BLaER1 treated with 17β-estradiol and CSF1 and Interleukin-3, amounts not matched to agents 10 nM and 100 nM (cell line): ENCODE measurements at regions not wholly inside any gene's neighbourhood (a gene's known extent, or its start where the extent isn't known, plus 50 kb on each side); places are given as distances from the start of the nearest gene placed in this dataset.

Source experiments
- H3K27ac ChIP-seq, 11 experiments: shearing (Covaris generic); formaldehyde crosslinking; 2 replicates each; pipeline ENCODE4 v1.8.1; 2022
- H3K27me3 ChIP-seq, 11 experiments: shearing (Covaris generic); formaldehyde crosslinking; 2 replicates each; pipeline ENCODE4 v1.8.1; 2022
- H3K36me3 ChIP-seq, 11 experiments: shearing (Covaris generic); formaldehyde crosslinking; 2 replicates each; pipeline ENCODE4 v1.8.1; 2022
- H3K4me1 ChIP-seq, 10 experiments: shearing (Covaris generic); formaldehyde crosslinking; 2 replicates each; pipeline ENCODE4 v1.8.1; 2022
- H3K4me2 ChIP-seq, 11 experiments: shearing (Covaris generic); formaldehyde crosslinking; 2 replicates each; pipeline ENCODE4 v1.8.1; 2022
- H3K4me3 ChIP-seq, 10 experiments: shearing (Covaris generic); formaldehyde crosslinking; 2 replicates each; pipeline ENCODE4 v1.8.1; 2022
- H3K9ac ChIP-seq, 11 experiments: shearing (Covaris generic); formaldehyde crosslinking; 2 replicates each; pipeline ENCODE4 v1.8.1; 2022
- H3K9me3 ChIP-seq, 11 experiments: shearing (Covaris generic); formaldehyde crosslinking; replicated peaks in 1 of 11; 2 replicates each; pipeline ENCODE4 v1.8.1; 2022
- H4K20me1 ChIP-seq, 11 experiments: shearing (Covaris generic); formaldehyde crosslinking; 2 replicates each; pipeline ENCODE4 v1.8.1; 2022
- Cebpa-rat ChIP-seq, 11 experiments: shearing (Covaris generic); IDR thresholded peaks; 2 replicates each; pipeline ENCODE4 v1.8.1; 2022

- TF ChIP-seq Cebpa-rat (IDR thresholded peaks at IDR 0.05) = no peak
- H3K27ac ChIP-seq = no peak overlapping the region
- H3K9ac ChIP-seq = no peak overlapping the region
- peaks cover 8 to 83% (median 29%) of the 10 kb centered on the region in 11 experiments; a peak in 16 of 22 replicates for H3K27me3 ChIP-seq
- peaks cover 0 to 41% (median 0%) of the 10 kb centered on the region in 11 experiments; a peak in 7 of 22 replicates for H4K20me1 ChIP-seq
- peaks cover 0 to 18% (median 10%) of the 10 kb centered on the region in 10 experiments; a peak in 11 of 20 replicates for H3K4me1 ChIP-seq
- H3K4me2 ChIP-seq = no peak overlapping the region
- H3K4me3 ChIP-seq = no peak overlapping the region
- H3K9me3 ChIP-seq = peaks cover 0 to 13% (median 0%) of the 10 kb centered on the region in 11 experiments; a peak in 2 of 22 replicates
- no peaks in the 10 kb centered on the region for H3K36me3 ChIP-seq
Observed at GRCh38 chr10:120960725-120961124, 109.6 kb downstream of the WDR11 start.

- peaks cover 0 to 8% (median 0%) of the 10 kb centered on the region in 11 experiments; a peak in 1 of 22 replicates for H3K9me3 ChIP-seq
- H3K4me2 ChIP-seq = no peak overlapping the region
- peaks cover 10 to 92% (median 42%) of the 10 kb centered on the region in 11 experiments; a peak in 19 of 22 replicates for H3K27me3 ChIP-seq
- no peak overlapping the region for H3K9ac ChIP-seq
- H3K4me3 ChIP-seq = no peak overlapping the region
- peaks cover 0 to 54% (median 0%) of the 10 kb centered on the region in 11 experiments; a peak in 7 of 22 replicates for H4K20me1 ChIP-seq
- TF ChIP-seq Cebpa-rat (IDR thresholded peaks at IDR 0.05) = no peak
- H3K27ac ChIP-seq = no peak overlapping the region
- peaks cover 0 to 18% (median 10%) of the 10 kb centered on the region in 10 experiments; a peak in 11 of 20 replicates for H3K4me1 ChIP-seq
- H3K36me3 ChIP-seq = no peaks in the 10 kb centered on the region
Observed at GRCh38 chr10:120961795-120962755, 110.9 kb downstream of the WDR11 start.

- peaks cover 0 to 7% (median under 1%) of the 10 kb centered on the region in 11 experiments; a peak in 4 of 22 replicates for H3K9me3 ChIP-seq
Observed at GRCh38 chr10:120962756-120963593, 111.8 kb downstream of the WDR11 start.

GRCh38 chr10:120963594-120964220 lies 112.5 kb downstream of the WDR11 start:
- Histone ChIP-seq H3K36me3 (no peaks in the 10 kb centered on the region), H4K20me1 (peaks cover 0 to 64% (median 0%) of the 10 kb centered on the region in 11 experiments; a peak in 7 of 22 replicates), H3K9me3 (peaks cover 0 to 14% (median 0%) of the 10 kb centered on the region in 11 experiments; a peak in 8 of 22 replicates), H3K4me3 (no peak overlapping the region), H3K9ac (no peak overlapping the region), H3K27me3 (peaks cover 10 to 95% (median 56%) of the 10 kb centered on the region in 11 experiments; a peak in 19 of 22 replicates), H3K27ac (no peak overlapping the region), H3K4me2 (peak overlapping the region in 3 of 11 experiments; percentile 50 to 63 (median 51); a peak in 4 of 22 replicates), H3K4me1 (peaks cover 0 to 18% (median 10%) of the 10 kb centered on the region in 10 experiments; a peak in 11 of 20 replicates)
- no peak for TF ChIP-seq Cebpa-rat (IDR thresholded peaks at IDR 0.05)

More at GRCh38 chr10:120962756-120963593, 111.8 kb downstream of the WDR11 start:
- Histone ChIP-seq H3K4me2 (no peak overlapping the region), H3K4me3 (no peak overlapping the region), H3K27ac (no peak overlapping the region), H3K36me3 (no peaks in the 10 kb centered on the region), H3K4me1 (peaks cover 0 to 18% (median 10%) of the 10 kb centered on the region in 10 experiments; a peak in 11 of 20 replicates), H3K9ac (no peak overlapping the region), H3K27me3 (peaks cover 10 to 92% (median 51%) of the 10 kb centered on the region in 11 experiments; a peak in 19 of 22 replicates), H4K20me1 (peaks cover 0 to 63% (median 0%) of the 10 kb centered on the region in 11 experiments; a peak in 7 of 22 replicates)
- TF ChIP-seq Cebpa-rat (IDR thresholded peaks at IDR 0.05) = no peak

- H3K9me3 ChIP-seq = peaks cover 0 to 22% (median 0%) of the 10 kb centered on the region in 11 experiments; a peak in 9 of 22 replicates
- H3K9ac ChIP-seq = no peak overlapping the region
- no peak overlapping the region for H3K4me3 ChIP-seq
- H3K36me3 ChIP-seq = no peaks in the 10 kb centered on the region
- TF ChIP-seq Cebpa-rat (IDR thresholded peaks at IDR 0.05) = no peak
- peaks cover 19 to 100% (median 74%) of the 10 kb centered on the region in 11 experiments for H3K27me3 ChIP-seq
- H3K27ac ChIP-seq = no peak overlapping the region
- peaks cover 0 to 79% (median 0%) of the 10 kb centered on the region in 11 experiments; a peak in 8 of 22 replicates for H4K20me1 ChIP-seq
- H3K4me2 ChIP-seq = no peak overlapping the region
- H3K4me1 ChIP-seq = peaks cover 0 to 26% (median 13%) of the 10 kb centered on the region in 10 experiments; a peak in 12 of 20 replicates
Observed at GRCh38 chr10:120966657-120967045, 115.5 kb downstream of the WDR11 start.

- Histone ChIP-seq H3K27ac (no peak overlapping the region), H3K27me3 (peaks cover 10 to 100% (median 75%) of the 10 kb centered on the region in 11 experiments), H3K36me3 (no peaks in the 10 kb centered on the region), H3K9ac (no peak overlapping the region), H4K20me1 (peaks cover 0 to 57% (median 0%) of the 10 kb centered on the region in 11 experiments; a peak in 6 of 22 replicates), H3K4me1 (peaks cover 0 to 22% (median 12%) of the 10 kb centered on the region in 10 experiments; a peak in 12 of 20 replicates), H3K4me3 (no peak overlapping the region), H3K4me2 (peak overlapping the region in 6 of 11 experiments; percentile 1 to 41 (median 33); a peak in 2 of 22 replicates), H3K9me3 (peaks cover 8 to 45% (median 17%) of the 10 kb centered on the region in 11 experiments)
- peak; percentile 43 to 94 (median 86); a peak in 19 of 22 replicates for TF ChIP-seq Cebpa-rat (IDR thresholded peaks at IDR 0.05)
Observed at GRCh38 chr10:120969219-120969645, 118.1 kb downstream of the WDR11 start.

GRCh38 chr10:120970595-120971529 lies 119.7 kb downstream of the WDR11 start:
- Histone ChIP-seq H3K4me2 (peak overlapping the region in 3 of 11 experiments; percentile 21 to 51 (median 25); a peak in 4 of 22 replicates), H3K9me3 (peaks cover 23 to 61% (median 32%) of the 10 kb centered on the region in 11 experiments), H3K27ac (no peak overlapping the region), H3K4me3 (no peak overlapping the region), H3K27me3 (peaks cover 10 to 100% (median 62%) of the 10 kb centered on the region in 11 experiments), H3K9ac (no peak overlapping the region), H3K36me3 (no peaks in the 10 kb centered on the region), H3K4me1 (peaks cover 0 to 11% (median 4%) of the 10 kb centered on the region in 10 experiments; a peak in 10 of 20 replicates), H4K20me1 (peaks cover 0 to 40% (median 0%) of the 10 kb centered on the region in 11 experiments; a peak in 4 of 22 replicates)
- TF ChIP-seq Cebpa-rat (IDR thresholded peaks at IDR 0.05) = no peak
